ENCODE measurements at regions not wholly inside any gene's neighbourhood (a gene's known extent, or its start where the extent isn't known, plus 50 kb on each side); places are given as distances from the start of the nearest gene placed in this dataset.

- TF ChIP-seq CTCF (IDR thresholded peaks at IDR 0.05) (no peak), EP300 (IDR thresholded peaks at IDR 0.05) (no peak), POLR2A (IDR thresholded peaks at IDR 0.05) (no peak)
Measured at GRCh38 chr6:109224994-109225393, 129.7 kb downstream of the CEP57L1 start.

Data from tibial nerve (tissue), 4 donors.